SK-N-MC (cell line): ENCODE measurements at regions not wholly inside any gene's neighbourhood (a gene's known extent, or its start where the extent isn't known, plus 50 kb on each side); places are given as distances from the start of the nearest gene placed in this dataset.

Experiments
- EZH2 ChIP-seq: fragments of 200-600 bp; sonication (generic); IDR thresholded peaks from one replicate; pipeline ENCODE4 v1.6.1; 2017; ENCODE audit warnings: antibody characterized with exemption
- FOXP2 ChIP-seq: optimal IDR thresholded peaks from 2 replicates; pipeline ENCODE3; 2011; ENCODE audit warnings: mild to moderate bottlenecking, moderate library complexity; ENCODE audit not compliant: insufficient read depth; ENCODE audit errors: extremely low read length, control extremely low read depth
- POLR2AphosphoS5 ChIP-seq: IDR thresholded peaks from 2 replicates; pipeline ENCODE4 v1.6.1; 2012; ENCODE audit warnings: mild to moderate bottlenecking, low read depth, low read length, borderline replicate concordance

- TF ChIP-seq EZH2 (no peak), POLR2AphosphoS5 (no peak), FOXP2 (no peak)
These were observed 252.9 kb downstream of the MAN2A1 start for GRCh38 chr5:109942646-109943045.
